OCI-LY3 (cell line): ENCODE measurements at regions not wholly inside any gene's neighbourhood (a gene's known extent, or its start where the extent isn't known, plus 50 kb on each side); places are given as distances from the start of the nearest gene placed in this dataset.

Experiments used
- H2AFZ ChIP-seq: fragments of 200-600, 300-600 bp; shearing (Covaris generic); 2 replicates; pipeline ENCODE4 v1.6.0; 2014; ENCODE audit warnings: antibody characterized with exemption, low read depth, low read length
- H3K27ac ChIP-seq: fragments of 200-600, 300-600 bp; sonication (generic); 2 replicates; pipeline ENCODE4 v1.5.1; 2014; ENCODE audit warnings: mild to moderate bottlenecking, low read length, moderate library complexity, mixed read lengths
- H3K27me3 ChIP-seq: fragments of 200-600, 300-600 bp; sonication (generic); 2 replicates; pipeline ENCODE4 v1.6.1; 2014; ENCODE audit warnings: low read depth, low read length, mixed read lengths
- H3K36me3 ChIP-seq: fragments of 200-600, 300-600 bp; sonication (generic); replicated peaks from 2 replicates; pipeline ENCODE3; 2014; ENCODE audit warnings: low read depth, low read length, mixed read lengths
- H3K4me1 ChIP-seq: fragments of 300-600, 200-600 bp; sonication (generic); 2 replicates; pipeline ENCODE4 v1.6.1; 2014; ENCODE audit warnings: low read length, mixed read lengths
- H3K4me2 ChIP-seq: fragments of 200-600, 300-600 bp; sonication (generic); 2 replicates; pipeline ENCODE4 v1.6.1; 2014; ENCODE audit warnings: low read length, mixed read lengths
- H3K4me3 ChIP-seq: fragments of 300-600, 200-600 bp; sonication (generic); 2 replicates; pipeline ENCODE4 v1.5.1; 2014; ENCODE audit warnings: antibody characterized with exemption, mild to moderate bottlenecking, low read length, moderate library complexity
- H3K79me2 ChIP-seq: fragments of 300-600, 200-600 bp; shearing (Covaris generic); 2 replicates; pipeline ENCODE4 v1.6.1; 2014; ENCODE audit warnings: mild to moderate bottlenecking, low read length, mixed read lengths
- H3K9ac ChIP-seq: fragments of 300-600, 200-600 bp; shearing (Covaris generic); 2 replicates; pipeline ENCODE4 v1.6.0; 2014; ENCODE audit warnings: mild to moderate bottlenecking, low read length, moderate library complexity
- H3K9me3 ChIP-seq: fragments of 200-600, 300-600 bp; shearing (Covaris generic); 2 replicates; pipeline ENCODE4 v1.6.1; 2014; ENCODE audit warnings: low read length, mixed read lengths; ENCODE audit not compliant: insufficient read depth
- H4K20me1 ChIP-seq: fragments of 200-600, 300-600 bp; sonication (generic); 2 replicates; pipeline ENCODE4 v1.6.1; 2016; ENCODE audit warnings: low read length, mixed read lengths; ENCODE audit not compliant: insufficient read depth
- CTCF ChIP-seq: fragments of 200-600, 300-600 bp; sonication (generic); IDR thresholded peaks from 2 replicates; pipeline ENCODE4 v1.5.1; 2014; ENCODE audit warnings: antibody characterized with exemption, low read length, low read depth
- EZH2phosphoT487 ChIP-seq: fragments of 200-600 bp; shearing (Covaris generic); IDR thresholded peaks from 2 replicates; pipeline ENCODE4 v1.6.1; 2018; ENCODE audit warnings: antibody characterized with exemption, mixed run types, low read depth

- H3K27ac ChIP-seq: no peak overlapping the region
- no peaks in the 10 kb centered on the region for H3K9me3 ChIP-seq
- peaks cover 11% of the 10 kb centered on the region; the same call in 1 of the 2 replicates for H3K27me3 ChIP-seq
- H3K36me3 ChIP-seq: no peaks in the 10 kb centered on the region
- H3K9ac ChIP-seq: no peak overlapping the region
- H3K4me2 ChIP-seq: no peak overlapping the region
- no peaks in the 10 kb centered on the region for H4K20me1 ChIP-seq
- TF ChIP-seq CTCF (no peak), EZH2phosphoT487 (no peak)
- H3K4me1 ChIP-seq: no peaks in the 10 kb centered on the region
- no peaks in the 10 kb centered on the region for H3K79me2 ChIP-seq
- H3K4me3 ChIP-seq: no peak overlapping the region
- no peak overlapping the region for H2AFZ ChIP-seq
Measured at GRCh38 chr3:68139897-68140296, 485.5 kb upstream of the SUCLG2 start.

- Histone ChIP-seq H3K4me3 (no peak overlapping the region), H3K27ac (no peak overlapping the region), H3K36me3 (no peaks in the 10 kb centered on the region), H3K79me2 (no peaks in the 10 kb centered on the region), H3K9ac (no peak overlapping the region), H3K9me3 (no peaks in the 10 kb centered on the region), H3K4me2 (no peak overlapping the region), H3K27me3 (peaks cover 14% of the 10 kb centered on the region; the same call in 1 of the 2 replicates), H2AFZ (no peak overlapping the region), H4K20me1 (no peaks in the 10 kb centered on the region), H3K4me1 (no peaks in the 10 kb centered on the region)
- TF ChIP-seq CTCF (no peak), EZH2phosphoT487 (no peak)
Measured at GRCh38 chr3:68136411-68136810, 482.0 kb upstream of the SUCLG2 start.

- Histone ChIP-seq H3K4me3 (no peak overlapping the region), H3K9ac (no peak overlapping the region), H2AFZ (no peak overlapping the region), H3K4me2 (no peak overlapping the region), H3K36me3 (no peaks in the 10 kb centered on the region), H3K79me2 (no peaks in the 10 kb centered on the region), H3K9me3 (no peaks in the 10 kb centered on the region), H3K27me3 (peaks cover 14% of the 10 kb centered on the region; the same call in 1 of the 2 replicates), H4K20me1 (no peaks in the 10 kb centered on the region), H3K27ac (no peak overlapping the region), H3K4me1 (no peaks in the 10 kb centered on the region)
- TF ChIP-seq CTCF (no peak), EZH2phosphoT487 (no peak)
Measured at GRCh38 chr3:68135067-68135466, 480.7 kb upstream of the SUCLG2 start.

- H2AFZ ChIP-seq: no peak overlapping the region
- no peaks in the 10 kb centered on the region for H3K27me3 ChIP-seq
- H3K4me2 ChIP-seq: no peak overlapping the region
- H3K4me3 ChIP-seq: no peak overlapping the region
- no peak for TF ChIP-seq EZH2phosphoT487
- TF ChIP-seq CTCF: no peak
- H3K9ac ChIP-seq: no peak overlapping the region
- no peaks in the 10 kb centered on the region for H3K4me1 ChIP-seq
- no peaks in the 10 kb centered on the region for H4K20me1 ChIP-seq
- H3K9me3 ChIP-seq: no peaks in the 10 kb centered on the region
- H3K36me3 ChIP-seq: no peaks in the 10 kb centered on the region
- no peak overlapping the region for H3K27ac ChIP-seq
- no peaks in the 10 kb centered on the region for H3K79me2 ChIP-seq
Measured at GRCh38 chr3:68129065-68129464, 474.7 kb upstream of the SUCLG2 start.
